GM21619 (cell line): ENCODE measurements at regions not wholly inside any gene's neighbourhood (a gene's known extent, or its start where the extent isn't known, plus 50 kb on each side); places are given as distances from the start of the nearest gene placed in this dataset.
"Not testable (repeated sequence)": the region's sequence is repeated elsewhere in the genome, so short reads cannot be mapped to it uniquely, and the experiment has no call there.

Experiments
- ATAC-seq: cut with Tn5 transposase; IDR thresholded peaks from one replicate; pipeline ENCODE4 v1.9.1; 2021; ENCODE audit not compliant: unreplicated experiment

DNA sequence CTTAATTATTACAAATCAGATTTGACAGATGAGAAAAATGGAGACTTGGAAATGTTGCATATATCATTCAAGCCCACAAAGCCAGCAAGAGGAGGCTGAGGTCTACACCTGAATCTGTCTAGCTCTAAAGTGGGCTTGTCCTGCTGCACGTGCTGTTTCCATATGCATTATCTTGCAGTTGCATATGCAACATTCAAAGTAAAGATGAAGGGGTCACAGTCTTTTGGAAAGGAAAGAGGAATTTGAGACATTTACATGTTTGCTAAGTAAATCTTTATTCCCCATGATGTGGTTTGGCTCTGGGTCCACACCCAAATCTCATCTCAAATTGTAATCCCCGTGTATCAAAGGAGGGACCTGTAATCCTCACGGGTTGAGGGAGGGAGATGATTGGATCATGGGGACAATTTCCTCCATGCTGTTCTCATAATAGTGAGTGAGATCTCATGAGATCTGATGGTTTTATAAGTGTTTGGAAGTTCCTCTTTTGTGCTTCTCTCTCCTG lies 98.3 kb downstream of the BACH1 start:
- no peak for ATAC-seq

DNA sequence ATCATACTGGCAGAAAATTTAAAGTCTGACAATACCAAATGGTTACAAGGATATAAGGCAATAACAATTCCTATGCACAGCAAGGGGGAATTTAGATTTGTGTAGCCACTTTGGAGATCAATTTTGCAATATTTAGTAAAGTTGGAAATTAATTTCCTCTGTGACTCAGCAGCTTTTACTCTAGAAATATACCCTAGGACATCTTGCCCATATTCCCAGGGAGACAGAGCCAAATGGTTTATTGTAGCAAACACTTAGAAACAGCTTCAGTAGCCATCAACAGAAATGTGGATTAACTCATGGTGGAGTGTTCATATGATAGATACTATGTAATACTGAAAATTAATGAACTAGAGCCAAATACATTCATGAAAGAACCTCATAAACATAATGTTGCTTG lies 104.6 kb downstream of the BACH1 start:
- ATAC-seq, result no peak

DNA sequence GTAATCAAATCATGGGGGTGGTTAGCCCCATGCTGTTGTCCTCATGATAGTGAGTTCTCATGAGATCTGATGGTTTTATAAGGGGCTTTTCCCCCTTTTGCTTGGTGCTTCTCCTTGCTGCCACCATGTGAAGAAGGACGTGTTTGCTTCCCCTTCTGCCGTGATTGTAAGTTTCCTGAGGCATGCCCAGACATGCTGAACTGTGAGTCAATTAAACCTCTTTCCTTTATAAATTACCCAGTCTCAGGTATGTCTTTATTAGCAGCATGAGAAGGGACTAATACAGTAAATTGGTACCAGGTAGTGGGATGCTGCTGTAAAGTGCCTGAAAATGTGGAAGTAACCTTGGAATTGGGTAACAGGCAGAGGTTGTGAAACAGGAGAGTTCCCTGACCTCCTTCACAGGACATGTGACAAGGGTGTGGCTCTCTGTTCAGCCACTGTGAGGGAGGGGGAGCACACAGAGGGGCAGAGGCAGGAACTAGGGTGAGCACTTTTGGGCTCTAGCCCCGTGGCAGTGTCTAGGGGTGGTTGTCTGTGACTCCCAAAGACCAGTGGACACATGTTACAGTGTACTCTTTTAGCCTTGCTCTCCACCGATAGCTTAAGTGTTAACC lies 105.3 kb downstream of the BACH1 start:
- no peak for ATAC-seq

DNA sequence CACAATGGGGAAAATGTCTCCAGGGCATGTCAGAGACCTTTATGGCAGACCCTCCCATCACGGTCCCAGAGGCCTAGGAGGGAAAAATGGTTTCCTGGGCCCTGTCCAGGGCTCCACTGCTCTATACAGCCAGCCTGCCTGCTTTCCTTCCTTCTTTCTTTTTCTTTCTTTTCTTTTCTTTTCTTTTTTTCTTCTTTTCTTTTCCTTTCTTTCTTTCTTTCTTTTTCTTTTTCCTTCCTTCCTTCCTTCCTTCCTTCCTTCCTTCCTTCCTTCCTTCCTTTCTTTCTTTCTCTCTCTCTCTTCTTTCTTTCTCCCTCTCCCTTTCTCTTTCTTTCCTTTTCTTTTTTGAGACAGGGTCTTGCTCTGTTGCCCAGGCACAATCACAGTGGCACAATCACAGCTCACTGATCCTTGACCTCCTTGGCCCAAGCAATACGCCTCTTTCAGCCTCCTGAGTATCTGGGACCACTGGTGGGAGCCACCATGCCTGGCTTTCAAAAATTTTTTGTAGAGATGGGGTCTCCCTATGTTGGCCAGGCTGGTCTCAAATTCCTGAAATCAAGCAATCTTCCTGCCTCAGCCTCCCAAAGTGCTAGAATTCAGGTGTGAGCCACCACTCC lies 106.9 kb downstream of the BACH1 start:
- no peak for ATAC-seq

GRCh38 chr21:29406385-29406784 lies 107.7 kb downstream of the BACH1 start:
- ATAC-seq, result no peak

DNA sequence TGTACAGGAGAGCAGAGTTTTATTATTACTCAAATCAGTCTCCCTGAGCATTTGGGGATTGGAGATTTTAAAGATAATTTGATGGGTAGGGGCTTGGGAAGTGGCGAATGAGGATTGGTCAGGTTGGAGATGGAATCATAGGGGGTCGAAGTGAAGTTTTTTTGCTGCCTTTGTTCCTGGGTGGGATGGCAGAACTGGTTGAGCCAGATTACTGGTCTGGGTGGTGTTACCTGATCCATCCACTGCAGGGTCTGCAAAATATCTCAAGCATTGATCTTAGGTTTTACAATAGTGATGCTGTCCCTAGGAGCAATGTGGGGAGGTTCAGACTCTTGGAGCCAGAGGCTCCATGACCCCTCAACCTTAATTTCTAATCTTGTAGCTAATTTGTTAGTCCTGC lies 108.8 kb downstream of the BACH1 start:
- ATAC-seq, result no peak

DNA sequence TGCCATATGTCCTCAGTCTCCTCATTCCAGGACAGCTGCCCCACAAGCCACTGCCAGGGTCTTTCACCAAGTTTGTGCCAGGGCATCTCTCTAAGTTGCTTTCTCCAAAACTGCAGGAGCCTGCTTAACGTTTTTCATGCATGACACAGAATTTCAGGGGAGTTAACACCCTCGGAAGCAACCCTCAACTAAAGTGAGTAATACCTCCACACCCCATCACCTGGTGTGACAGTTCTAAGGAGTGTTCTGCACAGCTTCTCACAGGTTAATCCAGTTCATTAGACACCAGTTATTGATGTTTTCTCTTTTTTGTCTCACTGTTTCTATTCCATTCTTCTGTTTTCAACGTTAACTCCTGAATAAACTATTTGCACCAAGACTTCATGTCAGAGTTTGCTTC lies 115.0 kb downstream of the BACH1 start:
- ATAC-seq, result no peak

DNA sequence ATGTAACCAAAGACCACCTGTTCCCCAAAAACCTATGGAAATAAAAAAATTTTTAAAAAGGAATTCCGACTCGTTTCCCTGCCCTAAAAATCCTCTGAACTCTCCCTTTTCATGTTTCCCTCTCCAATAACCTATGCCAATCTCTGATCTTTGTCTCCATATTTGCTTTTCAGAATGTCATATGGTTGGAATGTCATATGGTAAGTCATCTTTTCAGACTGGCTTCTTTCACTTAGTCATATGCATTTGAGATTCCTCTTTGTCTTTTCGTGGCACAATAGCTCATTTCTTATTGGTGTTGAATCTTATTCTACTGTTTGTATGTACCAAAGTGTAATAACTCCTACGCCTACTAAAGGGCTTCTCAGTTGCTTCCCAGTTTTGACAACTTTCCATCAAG lies 117.5 kb downstream of the BACH1 start:
- no peak for ATAC-seq

GRCh38 chr21:29418813-29419212 lies 120.1 kb downstream of the BACH1 start:
- peak; percentile 59 for ATAC-seq

DNA sequence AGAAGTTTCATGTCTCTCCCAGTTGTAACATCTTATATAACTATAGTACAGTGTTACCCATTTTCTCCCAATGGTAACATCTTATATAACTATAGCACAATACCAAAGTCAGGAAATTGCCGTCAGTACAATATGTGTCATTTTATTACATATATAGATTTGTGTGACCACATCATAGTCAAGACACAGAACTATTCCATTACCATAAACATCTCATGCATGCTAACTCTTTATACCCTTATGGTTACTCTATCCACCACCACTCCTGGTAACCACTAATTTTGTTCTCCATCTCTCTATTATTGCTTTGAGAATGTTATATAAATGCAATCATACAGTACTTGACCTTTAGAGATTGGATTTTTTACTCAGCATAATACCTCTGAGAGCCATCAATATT lies 120.7 kb downstream of the BACH1 start:
- ATAC-seq, result no peak

DNA sequence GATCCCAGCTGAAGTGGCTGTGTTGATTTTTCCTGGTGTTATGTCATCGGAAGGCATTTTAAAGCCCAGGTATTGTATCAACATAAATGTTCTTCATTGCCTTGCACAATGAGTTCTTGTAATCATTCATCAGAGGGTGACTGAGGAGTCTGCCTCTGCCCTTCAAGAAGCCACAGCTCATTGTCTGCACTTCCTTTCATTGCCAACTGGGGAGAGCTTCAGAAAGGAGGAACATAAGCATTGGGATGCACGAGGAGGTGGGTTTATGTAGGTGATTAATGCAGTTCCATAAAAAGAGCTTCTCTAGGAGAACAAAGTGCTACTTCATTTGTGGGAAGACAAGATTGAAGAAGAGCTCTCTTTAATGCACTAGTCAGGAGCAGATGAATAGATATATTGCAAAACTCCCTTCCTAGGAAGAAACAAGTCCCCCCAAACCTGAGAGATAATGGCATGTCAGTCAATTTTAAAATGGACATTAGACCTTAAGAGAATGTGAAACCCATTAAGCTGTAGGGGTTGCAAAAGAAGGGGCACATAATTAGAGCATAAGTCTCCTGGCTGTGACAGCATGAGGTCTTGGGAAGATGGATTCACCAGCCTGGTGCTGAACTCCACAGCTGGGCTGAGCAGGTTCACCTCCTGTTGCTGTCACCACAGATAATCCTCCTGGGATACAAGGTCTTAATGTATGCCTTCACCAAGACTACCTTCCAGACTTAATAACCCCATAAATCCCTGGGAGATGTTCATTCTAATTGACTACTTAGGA lies 124.6 kb downstream of the BACH1 start:
- no peak for ATAC-seq

GRCh38 chr21:29424728-29425127 lies 126.0 kb downstream of the BACH1 start:
- no peak for ATAC-seq

- no peak for ATAC-seq
These were observed 130.5 kb downstream of the BACH1 start for GRCh38 chr21:29429218-29429617.

GRCh38 chr21:29430030-29430429 lies 131.3 kb downstream of the BACH1 start:
- ATAC-seq, result no peak

DNA sequence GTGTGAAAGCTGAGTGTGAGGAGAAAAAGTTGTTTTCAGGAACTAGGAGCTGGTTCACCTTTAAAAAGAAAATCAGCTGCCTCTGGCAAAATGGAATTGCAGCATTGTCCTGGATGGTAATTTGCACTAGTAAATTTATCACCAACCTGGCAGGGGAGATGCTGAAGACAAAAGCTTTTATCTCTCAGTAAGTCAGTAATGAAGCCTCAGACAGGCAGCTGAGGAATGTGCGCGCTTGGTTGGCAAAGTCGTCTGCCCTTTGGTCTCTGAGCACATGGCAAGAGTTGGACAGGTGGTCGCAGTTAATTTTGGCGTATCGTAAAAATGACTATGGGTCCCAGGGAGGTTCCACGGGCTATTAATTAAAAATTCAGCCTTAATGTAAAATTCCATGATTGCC lies 131.9 kb downstream of the BACH1 start:
- ATAC-seq, result no peak

GRCh38 chr21:29431178-29431577 lies 132.5 kb downstream of the BACH1 start:
- no peak for ATAC-seq

GRCh38 chr21:29431680-29432079 lies 133.0 kb downstream of the BACH1 start:
- no peak for ATAC-seq

- ATAC-seq, result no peak
These were observed 134.8 kb downstream of the BACH1 start for GRCh38 chr21:29433366-29434059.

DNA sequence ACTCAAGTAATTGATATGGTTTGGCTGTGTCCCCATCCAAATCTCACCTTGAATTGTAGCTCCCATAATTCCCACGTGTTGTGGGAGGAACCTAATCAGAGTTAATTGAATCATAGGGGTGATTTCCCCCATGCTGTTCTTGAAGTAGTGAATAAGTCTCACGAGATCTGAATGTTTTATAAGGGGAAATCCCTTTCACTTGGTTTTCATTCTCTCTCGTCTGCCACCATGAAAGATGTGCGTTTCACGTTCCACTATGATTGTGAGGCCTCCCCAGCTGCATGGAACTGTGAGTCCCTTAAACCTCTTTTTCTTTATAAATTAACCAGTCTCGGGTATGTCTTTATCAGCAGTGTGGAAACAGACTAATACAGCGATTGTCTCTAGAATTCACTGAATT lies 135.4 kb downstream of the BACH1 start:
- no peak for ATAC-seq

DNA sequence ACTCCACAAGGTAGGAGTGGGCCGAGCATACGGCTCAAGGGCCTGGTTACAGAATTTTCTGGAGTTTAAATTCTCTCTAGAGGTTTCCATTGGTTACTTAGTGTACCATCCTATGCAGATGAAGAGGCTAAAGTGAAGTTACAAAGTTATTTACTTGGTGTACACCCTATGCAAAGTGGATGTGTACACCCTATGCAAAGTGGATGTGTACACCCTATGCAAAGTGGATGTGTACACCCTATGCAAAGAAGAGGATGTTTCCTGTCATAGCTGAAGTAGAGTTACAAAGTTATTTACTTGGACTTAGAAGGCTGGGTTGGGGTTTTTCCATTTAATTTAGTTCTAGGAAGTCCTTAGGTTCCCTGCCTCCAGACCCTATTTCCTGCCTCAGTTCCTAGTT lies 136.3 kb downstream of the BACH1 start:
- not testable (repeated sequence) for ATAC-seq

DNA sequence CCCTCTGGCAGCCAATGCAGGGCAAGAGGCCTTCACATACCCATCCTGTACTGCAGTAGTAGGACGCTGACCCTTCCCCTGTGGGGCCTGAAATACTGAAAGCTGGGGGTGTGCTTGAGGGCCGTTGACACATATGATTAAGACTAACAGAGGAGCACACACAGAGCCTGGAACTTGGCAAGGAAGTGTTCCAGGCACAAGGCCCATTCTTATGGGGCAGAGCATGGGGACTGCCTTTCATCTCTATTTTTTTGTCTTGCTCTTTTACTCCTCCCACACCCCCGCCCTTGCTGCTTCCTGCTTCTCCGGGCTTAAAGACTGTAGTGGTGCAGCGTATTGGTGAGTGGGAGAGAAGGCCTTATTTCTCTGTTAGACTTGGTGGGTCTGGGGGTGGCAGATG lies 137.4 kb downstream of the BACH1 start:
- no peak for ATAC-seq

GRCh38 chr21:29436650-29437049 lies 137.9 kb downstream of the BACH1 start:
- no peak for ATAC-seq
